ENCODE measurements at regions not wholly inside any gene's neighbourhood (a gene's known extent, or its start where the extent isn't known, plus 50 kb on each side); places are given as distances from the start of the nearest gene placed in this dataset.

- DNase-seq (ENCODE audit: low spot score): no peak
These were observed 442.4 kb upstream of the SGCG start for GRCh38 chr13:22738357-22738756.

- DNase-seq (ENCODE audit: low spot score): peak; percentile 29
These were observed 440.5 kb upstream of the SGCG start for GRCh38 chr13:22740264-22740663.

- DNase-seq (ENCODE audit: low spot score): peak; percentile 61
These were observed 435.9 kb upstream of the SGCG start for GRCh38 chr13:22744688-22745452.

GRCh38 chr13:22748866-22749577 lies 431.8 kb upstream of the SGCG start:
- DNase-seq (ENCODE audit: low spot score): no peak

GRCh38 chr13:22749626-22750025 lies 431.2 kb upstream of the SGCG start:
- no peak for DNase-seq (ENCODE audit: low spot score)

- peak; percentile 56 for DNase-seq (ENCODE audit: low spot score)
These were observed 423.2 kb upstream of the SGCG start for GRCh38 chr13:22757530-22758120.

GRCh38 chr13:22758245-22758644 lies 422.5 kb upstream of the SGCG start:
- no peak for DNase-seq (ENCODE audit: low spot score)

GRCh38 chr13:22761709-22762108 lies 419.1 kb upstream of the SGCG start:
- DNase-seq (ENCODE audit: low spot score): no peak

- no peak for DNase-seq (ENCODE audit: low spot score)
These were observed 415.2 kb upstream of the SGCG start for GRCh38 chr13:22765547-22765946.

- no peak for DNase-seq (ENCODE audit: low spot score)
These were observed 409.9 kb upstream of the SGCG start for GRCh38 chr13:22770891-22771290.

- DNase-seq (ENCODE audit: low spot score): no peak
These were observed 407.3 kb upstream of the SGCG start for GRCh38 chr13:22773465-22773864.

GRCh38 chr13:22776394-22777186 lies 404.2 kb upstream of the SGCG start:
- no peak for DNase-seq (ENCODE audit: low spot score)

- no peak for DNase-seq (ENCODE audit: low spot score)
These were observed 403.6 kb upstream of the SGCG start for GRCh38 chr13:22777207-22777606.

GRCh38 chr13:22789027-22789593 lies 391.7 kb upstream of the SGCG start:
- peak; percentile 25 for DNase-seq (ENCODE audit: low spot score)

- no peak for DNase-seq (ENCODE audit: low spot score)
These were observed 390.9 kb upstream of the SGCG start for GRCh38 chr13:22789916-22790315.

- peak; percentile 87 for DNase-seq (ENCODE audit: low spot score)
These were observed 387.1 kb upstream of the SGCG start for GRCh38 chr13:22793598-22794134.

GRCh38 chr13:22800526-22801401 lies 380.0 kb upstream of the SGCG start:
- no peak for DNase-seq (ENCODE audit: low spot score)

- DNase-seq (ENCODE audit: low spot score): peak; percentile 49
These were observed 379.3 kb upstream of the SGCG start for GRCh38 chr13:22801402-22802003.

- DNase-seq (ENCODE audit: low spot score): no peak
These were observed 368.0 kb upstream of the SGCG start for GRCh38 chr13:22812793-22813192.
